AG10803 (cell line): ENCODE measurements at regions not wholly inside any gene's neighbourhood (a gene's known extent, or its start where the extent isn't known, plus 50 kb on each side); places are given as distances from the start of the nearest gene placed in this dataset.

ENCODE experiments used
- DNase-seq: peaks from one replicate; pipeline ENCODE4 v3.0.0; 2010; ENCODE audit warnings: low read depth
- H3K4me3 ChIP-seq: 2 replicates; pipeline ENCODE4 v1.5.1; 2011; ENCODE audit warnings: mild to moderate bottlenecking, low read length, control low read depth
- TF ChIP-seq, protein P1 (sequence below): conservative IDR thresholded peaks from 2 replicates; pipeline ENCODE4 v1.5.1; 2011; ENCODE audit warnings: mild to moderate bottlenecking, low read length, control low read depth, inconsistent platforms

DNA sequence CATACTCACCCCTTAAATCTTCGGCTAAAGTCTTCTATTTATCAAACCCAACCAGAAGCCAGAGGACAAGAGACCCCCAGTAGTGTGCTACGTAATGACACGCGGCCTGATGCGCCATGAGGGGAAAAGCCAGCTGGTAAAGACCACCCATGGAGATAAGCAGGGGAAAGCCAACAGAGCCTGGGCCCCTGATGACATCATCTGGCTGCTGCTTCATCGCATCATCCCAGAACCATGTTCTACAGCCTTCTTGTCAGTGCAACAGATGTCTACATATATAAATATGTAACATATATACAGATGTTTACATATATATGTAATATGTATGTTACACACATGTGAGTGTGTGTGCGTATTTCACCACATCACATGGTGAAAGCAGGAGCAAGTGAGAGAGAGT lies 81.7 kb upstream of the VANGL1 start:
- no peak overlapping the region for H3K4me3 ChIP-seq
- DNase-seq, result no peak
- TF ChIP-seq, protein P1, sequence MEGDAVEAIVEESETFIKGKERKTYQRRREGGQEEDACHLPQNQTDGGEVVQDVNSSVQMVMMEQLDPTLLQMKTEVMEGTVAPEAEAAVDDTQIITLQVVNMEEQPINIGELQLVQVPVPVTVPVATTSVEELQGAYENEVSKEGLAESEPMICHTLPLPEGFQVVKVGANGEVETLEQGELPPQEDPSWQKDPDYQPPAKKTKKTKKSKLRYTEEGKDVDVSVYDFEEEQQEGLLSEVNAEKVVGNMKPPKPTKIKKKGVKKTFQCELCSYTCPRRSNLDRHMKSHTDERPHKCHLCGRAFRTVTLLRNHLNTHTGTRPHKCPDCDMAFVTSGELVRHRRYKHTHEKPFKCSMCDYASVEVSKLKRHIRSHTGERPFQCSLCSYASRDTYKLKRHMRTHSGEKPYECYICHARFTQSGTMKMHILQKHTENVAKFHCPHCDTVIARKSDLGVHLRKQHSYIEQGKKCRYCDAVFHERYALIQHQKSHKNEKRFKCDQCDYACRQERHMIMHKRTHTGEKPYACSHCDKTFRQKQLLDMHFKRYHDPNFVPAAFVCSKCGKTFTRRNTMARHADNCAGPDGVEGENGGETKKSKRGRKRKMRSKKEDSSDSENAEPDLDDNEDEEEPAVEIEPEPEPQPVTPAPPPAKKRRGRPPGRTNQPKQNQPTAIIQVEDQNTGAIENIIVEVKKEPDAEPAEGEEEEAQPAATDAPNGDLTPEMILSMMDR, result no peak

DNA sequence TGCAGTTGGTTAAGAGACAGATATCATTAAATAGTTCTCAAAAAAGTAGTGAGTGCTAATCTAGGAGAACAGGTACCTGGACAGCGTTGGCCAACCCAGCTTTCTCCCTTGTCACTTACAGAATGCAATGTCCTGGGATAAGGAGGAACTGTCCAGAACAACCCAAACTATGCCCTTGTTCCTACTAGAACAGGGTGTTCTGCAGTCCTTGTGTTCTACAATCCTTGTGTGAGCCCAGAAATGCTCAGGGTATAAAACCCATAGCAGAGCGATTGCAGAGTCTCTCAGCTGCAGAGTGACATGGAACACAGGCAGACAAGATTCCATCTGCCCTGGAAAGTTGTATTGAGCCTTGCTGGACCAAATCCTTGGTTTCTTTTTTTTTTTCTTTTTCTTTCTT lies 83.5 kb upstream of the VANGL1 start:
- H3K4me3 ChIP-seq, result no peak overlapping the region
- TF ChIP-seq, protein P1, result no peak
- no peak for DNase-seq

DNA sequence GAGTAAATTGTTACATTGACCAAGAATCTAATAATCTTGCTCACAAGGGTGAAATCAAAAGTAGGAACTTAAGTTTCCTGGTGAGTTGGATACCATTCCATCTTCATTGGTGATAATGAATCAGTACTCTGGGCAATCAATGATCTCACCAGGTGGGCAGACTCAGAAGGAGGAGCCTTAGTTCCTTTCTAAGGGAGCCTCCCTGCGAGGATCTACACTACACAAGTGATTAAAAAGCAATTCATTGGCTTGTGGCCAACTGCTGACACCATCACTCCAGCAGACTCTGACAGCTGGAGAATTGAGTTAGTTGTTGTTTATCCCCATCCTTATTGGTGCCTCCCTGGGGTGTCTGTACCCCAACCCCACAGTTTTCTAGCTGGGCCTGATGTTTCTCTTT lies 84.1 kb upstream of the VANGL1 start:
- TF ChIP-seq, protein P1, result no peak
- no peak for DNase-seq
- H3K4me3 ChIP-seq, result no peak overlapping the region

DNA sequence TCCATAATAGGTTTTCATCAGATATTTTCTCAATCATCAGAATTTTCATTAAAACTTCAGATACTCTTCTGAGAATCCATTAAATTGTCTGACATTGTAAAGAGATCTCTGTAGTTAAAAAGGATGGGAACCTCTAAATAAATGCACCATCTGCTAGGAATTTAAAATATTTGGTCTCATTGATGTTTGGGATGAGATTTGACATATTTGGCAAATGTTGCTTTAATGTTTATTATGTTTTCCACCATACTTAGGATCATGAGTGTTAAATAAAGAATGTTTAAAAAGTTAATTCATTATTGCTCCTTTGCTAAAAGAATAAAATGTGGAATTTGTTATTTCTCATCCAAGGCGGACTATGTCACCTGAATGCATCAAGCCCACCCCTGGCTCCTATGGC lies 85.5 kb upstream of the VANGL1 start:
- no peak overlapping the region for H3K4me3 ChIP-seq
- DNase-seq, result peak; percentile 49
- TF ChIP-seq, protein P1, result no peak

DNA sequence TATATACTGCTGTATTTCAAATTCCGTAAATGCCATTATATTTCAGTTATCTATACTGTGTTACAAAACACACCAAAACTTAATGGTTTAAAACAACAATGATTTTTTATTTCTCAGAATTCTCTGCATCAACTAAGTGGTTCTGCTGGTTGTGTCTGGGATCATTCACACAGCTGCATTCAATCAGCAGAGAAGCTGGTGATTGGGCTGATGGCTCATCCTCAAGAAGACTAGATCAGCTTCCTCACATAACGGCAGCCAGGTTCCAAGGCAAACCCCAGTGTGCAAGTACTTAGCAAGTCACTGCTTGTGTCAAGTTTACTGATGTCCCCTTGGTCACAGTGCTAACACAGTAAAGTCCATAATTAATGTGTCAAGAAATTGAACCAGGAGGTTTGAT lies 86.3 kb upstream of the VANGL1 start:
- H3K4me3 ChIP-seq, result no peak overlapping the region
- peak; percentile 81 for DNase-seq
- TF ChIP-seq, protein P1, result no peak

DNA sequence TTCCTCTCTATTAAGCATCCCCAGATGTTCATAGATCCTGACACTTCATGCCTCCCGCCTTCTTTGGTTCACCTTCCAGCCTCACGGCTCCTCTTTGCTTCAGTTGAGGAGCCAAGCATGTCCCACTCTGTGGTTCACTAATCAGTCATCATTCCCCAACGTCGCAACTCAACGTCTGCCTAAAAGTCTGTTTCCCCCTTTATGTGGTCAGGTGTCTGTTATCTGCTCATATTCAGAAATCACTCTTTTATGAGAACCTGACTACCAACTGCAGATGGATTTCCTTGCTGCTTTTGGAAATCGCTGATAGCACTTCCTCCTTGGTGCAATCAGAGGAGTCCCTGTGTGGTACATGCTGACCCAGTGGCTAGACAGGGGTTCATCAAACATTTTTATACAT lies 94.1 kb upstream of the VANGL1 start:
- TF ChIP-seq, protein P1, result no peak
- no peak overlapping the region for H3K4me3 ChIP-seq
- DNase-seq, result no peak

DNA sequence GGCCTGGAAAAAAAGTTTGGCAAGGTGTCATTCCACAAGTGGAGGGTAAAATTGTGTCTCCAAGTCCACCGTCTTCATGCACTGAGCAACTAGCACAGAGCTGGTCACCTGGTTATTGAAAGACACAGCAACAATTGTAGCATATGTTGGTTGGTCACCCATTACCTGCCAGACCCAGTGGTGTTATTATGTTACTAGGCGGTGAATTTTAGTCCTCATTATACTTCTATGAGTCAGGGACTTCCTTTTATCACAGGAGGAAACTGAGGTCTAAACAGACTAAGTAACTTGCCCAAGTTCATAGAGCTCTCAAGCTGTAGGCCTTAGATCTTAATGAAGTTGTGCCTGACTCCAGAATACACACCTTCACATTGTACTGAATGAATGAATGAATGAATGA lies 94.9 kb upstream of the VANGL1 start:
- no peak for DNase-seq
- H3K4me3 ChIP-seq, result no peak overlapping the region
- TF ChIP-seq, protein P1, result no peak
